GM10266 (cell line): ENCODE measurements at regions not wholly inside any gene's neighbourhood (a gene's known extent, or its start where the extent isn't known, plus 50 kb on each side); places are given as distances from the start of the nearest gene placed in this dataset.

Experiments
- DNase-seq: peaks from one replicate; pipeline ENCODE4 v3.0.0; 2012; ENCODE audit errors: extremely low spot score
- CTCF ChIP-seq: IDR thresholded peaks from 2 replicates; pipeline ENCODE4 v1.5.1; 2012; ENCODE audit warnings: mild to moderate bottlenecking, low read depth; ENCODE audit not compliant: control insufficient read depth, insufficient read depth; ENCODE audit errors: missing control alignments

- no peak for DNase-seq
Observed at GRCh38 chr10:106213493-106213892, 951.0 kb downstream of the SORCS1 start.

GRCh38 chr10:106198275-106198674, 966.2 kb downstream of the SORCS1 start:
- no peak for DNase-seq
- no peak for TF ChIP-seq CTCF

More at GRCh38 chr10:106213493-106213892, 951.0 kb downstream of the SORCS1 start:
- no peak for TF ChIP-seq CTCF

- peak; percentile 55 for TF ChIP-seq CTCF
- peak; percentile 6 for DNase-seq
Observed at GRCh38 chr10:106189292-106189691, 975.2 kb downstream of the SORCS1 start.

GRCh38 chr10:106185951-106186350, 978.6 kb downstream of the SORCS1 start:
- DNase-seq: no peak
- TF ChIP-seq CTCF: no peak

GRCh38 chr10:106183041-106183440, 981.5 kb downstream of the SORCS1 start:
- no peak for TF ChIP-seq CTCF
- no peak for DNase-seq

GRCh38 chr10:106182542-106182941, 982.0 kb downstream of the SORCS1 start:
- no peak for DNase-seq
- no peak for TF ChIP-seq CTCF

GRCh38 chr10:106181501-106181900, 983.0 kb downstream of the SORCS1 start:
- no peak for TF ChIP-seq CTCF
- DNase-seq: no peak
